ENCODE measurements at regions not wholly inside any gene's neighbourhood (a gene's known extent, or its start where the extent isn't known, plus 50 kb on each side); places are given as distances from the start of the nearest gene placed in this dataset.
"Not testable (repeated sequence)": the region's sequence is repeated elsewhere in the genome, so short reads cannot be mapped to it uniquely, and the experiment has no call there.

GRCh38 chrX:81974413-81974812, 772.5 kb downstream of the SH3BGRL start:
- TF ChIP-seq REST (IDR thresholded peaks at IDR 0.05); GABPA (IDR thresholded peaks at IDR 0.05 in 1 of 2, conservative IDR thresholded peaks at IDR 0.05 in 1 of 2); NR2F2 (IDR thresholded peaks at IDR 0.05); CTCF (IDR thresholded peaks at IDR 0.05; ENCODE audit: low read depth, low read length, missing input control); HNF4A (conservative IDR thresholded peaks at IDR 0.05); TAF1 (conservative IDR thresholded peaks at IDR 0.05): not testable (repeated sequence)

All from liver (tissue), 3 donors.